ENCODE measurements at regions not wholly inside any gene's neighbourhood (a gene's known extent, or its start where the extent isn't known, plus 50 kb on each side); places are given as distances from the start of the nearest gene placed in this dataset.

DNA sequence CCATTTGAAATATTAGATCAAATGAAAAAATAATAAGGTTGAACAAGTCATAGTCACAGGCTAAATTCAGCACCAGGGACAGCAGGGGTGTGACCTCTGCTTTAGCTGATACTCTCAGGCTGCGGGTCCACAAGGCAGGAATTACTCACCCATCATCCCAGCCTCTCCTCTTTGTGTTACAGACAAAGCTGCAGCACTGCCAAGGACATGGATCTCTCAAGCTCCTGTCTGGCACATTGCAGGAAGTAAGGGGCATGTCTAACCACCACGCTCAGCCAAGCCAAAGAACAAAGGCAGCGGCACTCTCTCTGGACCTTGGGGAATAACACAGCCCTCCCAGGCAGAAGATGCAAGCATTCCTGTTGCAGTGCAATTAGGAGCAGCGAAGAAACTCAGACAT lies 783.8 kb downstream of the VRK1 start:
- DNase-seq (ENCODE audit: low spot score) = no peak

DNA sequence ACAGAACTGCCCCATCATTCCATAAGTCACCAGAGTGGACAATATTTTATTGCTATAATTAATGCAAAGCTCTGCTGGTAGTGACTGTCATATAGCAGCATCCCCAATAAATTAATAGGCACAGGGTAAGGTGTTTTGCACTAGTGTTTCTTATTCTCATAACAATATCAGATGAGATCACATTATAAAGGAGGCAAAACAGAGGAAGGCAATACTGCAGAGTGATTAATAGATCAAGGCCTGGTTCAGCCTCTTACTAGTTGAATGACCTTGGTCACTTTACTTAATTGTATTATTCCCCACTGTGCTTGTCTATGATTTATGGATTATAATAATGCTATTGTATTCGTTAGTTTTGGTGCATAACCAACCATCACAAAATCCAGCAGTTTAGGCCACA lies 784.8 kb downstream of the VRK1 start:
- no peak for DNase-seq (ENCODE audit: low spot score)

DNA sequence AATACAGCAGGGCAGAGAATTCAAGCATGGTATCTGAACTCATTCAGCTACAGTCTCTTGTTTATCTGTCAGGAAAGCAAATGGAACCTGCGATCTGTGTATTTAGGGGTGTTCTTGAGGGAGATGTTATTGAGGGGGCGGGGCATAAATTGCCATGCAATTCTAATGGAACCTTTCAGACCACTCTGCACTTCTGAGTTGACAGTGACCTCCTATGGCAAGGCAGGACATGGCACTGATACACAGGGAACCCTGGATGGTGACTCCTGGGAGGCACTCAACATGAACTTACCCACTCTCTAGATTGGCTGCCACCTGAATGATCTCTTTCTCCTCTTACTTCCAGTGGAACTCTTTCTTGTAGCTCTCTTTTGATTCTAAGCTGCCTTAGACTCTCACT lies 787.3 kb downstream of the VRK1 start:
- no peak for DNase-seq (ENCODE audit: low spot score)

DNA sequence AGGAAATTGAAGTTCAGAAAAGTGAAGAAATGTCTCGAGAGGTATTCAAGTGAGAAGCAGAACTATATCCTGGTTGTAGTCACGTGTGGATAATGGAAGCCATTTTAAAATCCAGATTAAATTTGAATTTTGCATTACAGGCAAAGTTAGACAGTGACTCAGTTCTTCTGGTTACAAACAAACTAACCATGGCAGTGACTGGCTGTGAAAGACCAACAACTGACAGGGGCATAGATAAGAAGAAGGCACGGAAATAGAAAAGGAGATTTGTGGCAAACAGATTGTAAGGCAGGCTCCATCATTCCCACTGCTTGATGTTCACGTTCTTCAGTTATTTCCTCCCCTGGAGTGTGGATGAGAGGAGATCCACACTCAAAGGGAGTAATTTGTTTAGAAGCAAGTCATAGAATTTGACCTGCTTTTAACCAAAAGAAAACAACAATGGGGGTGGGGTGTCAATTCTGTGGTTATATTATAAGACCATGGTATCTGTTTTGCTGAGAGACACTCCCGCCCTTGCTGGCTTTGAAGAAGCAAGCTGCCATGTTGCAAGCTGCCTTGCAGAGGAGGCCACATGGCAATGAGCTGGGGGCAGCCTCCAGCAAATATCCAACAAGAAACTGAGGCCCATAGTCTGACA lies 795.3 kb downstream of the VRK1 start:
- DNase-seq (ENCODE audit: low spot score) = no peak

DNA sequence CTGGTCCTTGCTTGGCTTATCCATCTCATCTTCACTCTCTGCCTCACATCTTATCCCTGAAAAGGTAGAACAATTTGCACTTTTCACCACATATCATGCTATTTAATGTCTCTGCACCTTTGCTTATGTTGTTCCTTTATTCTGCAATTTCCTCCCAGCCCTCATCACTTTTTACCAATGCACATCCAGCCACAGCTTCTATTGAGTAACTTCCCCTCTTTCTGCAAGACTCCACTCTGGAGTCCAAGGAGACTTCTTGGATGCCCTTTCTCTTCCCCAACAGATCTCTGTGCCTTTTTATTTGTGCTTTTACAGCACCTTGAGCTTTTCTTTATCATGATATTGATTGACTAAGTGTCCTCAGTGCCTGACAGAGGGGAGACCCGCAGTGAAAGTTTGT lies 797.1 kb downstream of the VRK1 start:
- DNase-seq (ENCODE audit: low spot score) = no peak

DNA sequence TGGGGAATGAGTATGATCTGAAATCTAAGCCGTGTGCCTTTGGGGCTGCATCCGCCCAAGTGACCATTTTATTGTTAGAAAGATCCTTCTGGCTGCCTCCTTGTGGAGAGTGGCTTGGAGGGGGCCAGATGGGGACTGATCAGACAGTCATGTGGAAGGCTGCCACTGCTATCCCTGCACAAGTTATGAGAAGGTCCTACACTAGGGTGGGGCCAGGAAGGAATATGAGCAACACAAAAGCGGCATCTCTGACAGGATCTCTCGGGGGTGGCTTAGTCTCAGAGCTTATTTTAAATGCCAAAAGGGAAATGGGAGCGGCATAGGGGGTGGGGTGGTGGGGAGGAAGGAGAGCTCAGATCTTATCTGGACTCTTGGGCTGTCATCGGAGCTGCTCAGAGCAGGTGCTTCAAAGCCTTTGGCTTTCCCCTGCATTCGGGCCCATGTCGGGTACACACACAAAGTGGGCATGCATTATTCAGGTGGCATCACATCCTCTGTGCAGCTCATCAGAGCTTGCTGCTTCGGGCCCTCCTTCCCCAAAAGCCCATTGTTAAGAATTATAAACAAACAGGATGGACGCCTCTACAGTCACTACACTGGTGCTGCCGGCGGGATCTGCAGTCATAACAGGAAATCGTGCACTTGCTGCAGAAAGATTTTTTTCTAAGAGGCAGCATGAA lies 805.4 kb downstream of the VRK1 start:
- DNase-seq (ENCODE audit: low spot score) = no peak

DNA sequence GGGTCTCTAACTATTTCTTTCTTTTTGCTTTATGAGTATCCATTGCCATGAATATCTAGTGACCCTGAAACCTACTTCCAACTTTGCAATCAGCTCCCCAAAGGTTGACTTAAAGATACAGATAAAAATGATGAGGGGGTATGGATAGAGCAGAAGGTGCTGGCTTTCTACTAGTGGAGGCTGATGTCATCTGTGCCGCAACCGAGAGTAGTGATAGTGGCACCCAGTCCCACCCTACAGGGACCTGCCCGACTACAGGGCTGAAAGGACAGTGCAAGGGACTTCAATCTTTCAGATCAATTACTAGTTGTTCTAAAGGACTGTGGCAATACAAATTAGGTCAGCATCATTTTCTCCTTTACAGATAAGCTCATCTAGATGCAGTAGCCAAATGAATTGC lies 806.0 kb downstream of the VRK1 start:
- DNase-seq (ENCODE audit: low spot score) = no peak

DNA sequence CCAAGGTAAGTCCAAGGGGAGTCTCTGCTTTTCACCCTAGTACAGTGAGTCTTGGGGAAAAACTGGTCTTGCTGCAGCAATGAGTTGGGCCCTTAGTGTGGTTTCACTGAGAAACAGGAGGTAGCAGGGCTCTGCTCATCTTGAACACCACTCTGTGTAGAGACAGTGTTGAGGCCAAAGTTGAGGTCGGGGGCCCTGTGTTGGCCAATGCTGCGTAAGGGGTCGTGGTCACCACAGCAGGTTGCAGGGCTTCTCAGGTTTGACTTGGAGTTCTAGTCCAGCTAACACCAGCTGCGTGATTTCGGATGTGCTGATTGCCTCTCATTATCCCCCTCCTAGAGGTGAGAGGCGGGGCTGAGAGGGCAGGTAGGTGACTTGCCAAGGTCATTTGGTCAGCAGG lies 807.5 kb downstream of the VRK1 start:
- no peak for DNase-seq (ENCODE audit: low spot score)

DNA sequence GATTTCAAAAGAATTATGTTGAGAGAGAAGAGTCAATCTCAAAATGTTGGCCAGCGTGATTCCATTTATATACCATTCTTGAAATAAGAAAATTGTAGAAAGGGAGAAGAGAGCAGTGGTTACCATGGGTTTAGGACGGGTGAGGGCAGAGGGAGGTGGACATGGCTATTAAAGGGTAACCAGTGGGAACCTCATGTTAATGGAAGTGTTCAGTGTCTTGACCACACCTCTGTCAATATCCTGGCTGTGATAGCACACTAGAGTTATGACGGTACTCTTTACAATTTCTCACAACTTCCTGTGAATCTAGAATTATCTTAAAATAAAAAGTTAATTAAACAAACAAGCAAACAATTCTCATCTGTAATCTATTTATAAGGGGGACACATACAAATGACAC lies 821.2 kb downstream of the VRK1 start:
- no peak for DNase-seq (ENCODE audit: low spot score)

DNA sequence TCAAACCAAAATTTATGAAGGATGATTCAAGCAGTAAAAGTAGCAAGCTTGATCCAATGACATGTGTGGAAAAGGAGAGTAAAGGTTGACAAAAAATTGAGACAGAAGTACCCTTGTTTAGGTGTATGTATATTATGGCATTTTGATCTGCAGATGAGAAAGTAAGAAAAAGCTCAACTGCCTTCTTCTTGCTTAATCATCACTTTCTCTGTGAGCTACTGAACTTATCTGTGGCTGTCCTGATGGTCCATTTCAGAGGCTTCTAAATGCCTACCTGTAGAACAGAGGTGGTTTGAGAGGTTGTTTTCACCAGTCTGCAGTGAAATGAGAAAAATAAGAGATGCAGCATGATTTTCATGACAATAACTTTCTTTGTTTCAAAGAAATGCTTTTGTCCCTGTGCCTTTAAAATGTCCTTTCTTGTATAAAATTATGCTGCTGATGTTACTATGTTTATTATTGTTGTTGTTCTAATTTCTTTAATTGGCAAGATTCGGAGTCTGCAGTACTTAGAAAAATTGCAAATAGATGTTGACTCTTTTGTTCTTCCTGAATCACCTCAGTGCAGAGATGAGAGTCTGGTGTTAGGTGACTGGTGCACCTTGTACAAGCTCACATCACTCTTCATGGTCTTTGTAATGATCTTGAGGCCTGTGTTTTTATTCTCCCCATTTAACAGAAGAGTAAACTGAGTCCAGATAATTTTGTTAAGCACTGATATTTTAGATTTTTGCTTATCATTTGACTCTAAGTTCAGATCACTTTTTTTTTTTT lies 821.9 kb downstream of the VRK1 start:
- DNase-seq (ENCODE audit: low spot score) = no peak

DNA sequence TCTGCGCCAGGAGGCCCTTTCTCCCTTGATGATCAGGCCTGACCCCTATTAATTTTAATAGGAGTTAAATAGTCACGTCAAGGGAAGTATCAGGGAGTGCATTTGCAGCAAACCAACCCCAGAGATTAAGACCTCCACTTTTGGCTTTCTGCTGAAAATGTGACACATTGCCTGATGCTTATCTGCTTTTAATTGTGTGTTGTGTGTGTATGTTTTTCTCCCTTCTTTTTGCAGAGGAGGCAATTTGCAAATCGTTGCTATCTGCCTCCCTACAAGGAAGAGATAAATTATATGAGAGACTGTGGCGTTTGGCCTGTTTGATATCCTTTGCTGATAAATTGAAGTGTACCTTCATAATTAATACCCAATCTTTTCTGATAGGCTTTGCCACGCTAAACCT lies 822.9 kb downstream of the VRK1 start:
- no peak for DNase-seq (ENCODE audit: low spot score)

DNA sequence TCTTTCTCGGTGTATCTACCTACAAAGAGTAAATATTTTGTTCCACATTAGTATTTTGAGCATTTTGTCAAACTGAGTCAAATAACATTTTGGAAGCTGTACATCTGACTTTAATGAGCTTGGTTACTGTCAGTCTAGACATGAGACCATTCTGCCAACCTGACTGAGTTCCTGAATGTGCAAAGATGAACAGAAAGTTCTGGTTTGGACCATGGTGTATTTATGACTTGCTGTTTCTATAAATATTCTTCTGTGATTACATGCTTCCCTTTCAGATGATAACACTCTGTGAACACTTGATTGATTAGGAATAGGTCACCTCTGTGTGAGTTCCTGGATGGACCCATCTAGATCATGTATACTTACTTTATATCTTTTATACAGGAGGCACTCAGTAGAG lies 827.8 kb downstream of the VRK1 start:
- DNase-seq (ENCODE audit: low spot score) = no peak

DNA sequence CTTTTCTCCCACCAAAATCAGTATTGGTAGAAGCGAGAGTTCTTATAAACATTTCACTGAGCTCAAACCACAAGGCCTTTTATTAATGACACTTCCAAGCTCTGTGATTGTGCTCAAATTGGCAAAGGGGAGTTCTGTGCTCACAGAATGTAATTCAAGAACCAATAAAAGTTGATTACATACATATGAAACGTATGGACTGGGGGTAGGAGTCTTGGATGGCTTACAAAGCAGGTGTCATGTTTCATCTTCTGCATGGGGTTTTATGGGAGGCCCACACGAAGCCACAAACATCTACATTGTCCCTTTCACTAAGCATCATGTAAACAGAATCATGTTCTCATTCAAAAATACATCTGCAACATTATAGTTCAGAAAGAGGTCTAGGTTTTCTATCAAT lies 828.3 kb downstream of the VRK1 start:
- no peak for DNase-seq (ENCODE audit: low spot score)

DNA sequence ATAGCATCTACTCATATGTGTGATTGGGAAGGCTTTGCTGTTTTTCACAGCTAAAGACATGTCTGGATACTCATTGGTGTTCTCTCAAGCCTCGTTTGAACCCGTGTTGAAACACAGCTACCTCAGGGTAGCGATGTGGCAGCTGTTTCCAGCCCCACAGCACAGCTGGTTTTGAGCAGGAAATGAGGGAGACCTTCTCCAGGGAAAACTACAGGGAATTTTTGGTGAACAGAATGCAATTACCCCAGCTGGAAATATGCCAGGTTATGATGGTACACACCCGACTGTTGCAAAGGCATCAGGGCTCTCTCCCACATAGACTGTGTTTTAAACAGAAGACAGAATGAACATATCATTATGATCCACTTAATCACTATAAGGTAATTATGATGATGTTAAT lies 828.9 kb downstream of the VRK1 start:
- no peak for DNase-seq (ENCODE audit: low spot score)

DNA sequence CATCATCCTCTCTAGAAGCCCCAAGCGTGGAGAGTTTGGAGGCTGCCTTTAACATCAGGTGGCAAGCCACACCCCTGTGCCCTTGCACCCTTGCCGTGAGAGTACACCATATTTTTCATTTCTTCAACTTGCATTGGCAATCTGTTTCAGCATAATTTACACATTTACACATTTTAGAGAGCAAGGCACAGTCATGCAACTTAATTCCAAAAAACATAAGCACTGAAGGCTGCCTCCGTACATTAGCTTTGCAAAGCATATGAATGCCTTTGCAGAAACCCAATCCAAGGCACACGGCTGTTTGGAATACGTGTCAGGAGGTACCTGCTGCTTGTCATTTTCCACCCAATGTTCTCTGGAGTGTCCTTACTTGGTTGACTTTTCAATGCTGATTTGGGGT lies 833.1 kb downstream of the VRK1 start:
- no peak for DNase-seq (ENCODE audit: low spot score)

DNA sequence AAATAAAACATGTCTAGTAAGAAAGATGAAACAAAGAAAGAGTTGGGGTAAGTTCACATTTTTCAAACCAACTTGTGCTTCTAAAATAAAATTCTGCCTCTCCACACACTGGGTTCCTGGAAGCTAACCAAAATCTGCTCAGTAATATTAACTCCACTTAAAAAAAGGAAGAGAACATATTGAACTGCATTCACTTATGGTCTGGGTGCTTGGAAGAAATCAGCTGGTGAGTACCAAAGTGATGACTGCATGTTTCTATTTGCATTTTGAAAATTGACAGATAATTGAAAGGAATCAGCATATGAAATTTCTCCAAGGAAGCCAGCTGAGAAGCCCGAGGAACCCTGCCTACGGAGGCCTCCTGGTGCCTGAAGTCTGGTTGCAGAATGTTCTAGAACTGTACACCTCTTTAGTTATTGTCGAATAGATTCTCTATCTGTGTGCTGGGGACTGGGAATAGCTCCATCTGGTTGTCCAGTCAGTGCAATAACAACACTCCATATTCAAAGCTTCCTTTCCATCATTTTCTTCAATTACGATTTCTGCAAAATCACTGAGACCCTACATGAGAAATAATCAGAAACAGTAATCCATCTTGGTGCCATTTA lies 836.1 kb downstream of the VRK1 start:
- DNase-seq (ENCODE audit: low spot score) = no peak

DNA sequence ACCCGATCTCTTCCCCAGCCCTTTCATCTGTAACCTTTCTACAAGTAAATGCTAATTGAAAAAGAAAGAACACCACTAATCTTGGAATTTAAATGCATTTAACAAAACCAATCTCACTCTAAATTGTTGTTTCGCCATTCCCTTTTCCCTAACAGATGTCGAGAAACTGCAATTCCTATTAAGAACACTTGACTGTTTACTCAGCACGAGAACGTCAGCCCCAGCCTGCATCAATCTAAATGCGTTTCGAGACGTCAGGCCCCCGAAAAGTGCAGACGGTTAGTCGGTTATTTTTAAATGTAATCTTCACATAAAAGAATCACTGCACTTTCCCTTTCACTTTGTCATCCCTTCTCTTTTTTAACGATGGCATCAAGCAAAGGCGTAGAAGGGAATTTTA lies 837.6 kb downstream of the VRK1 start:
- DNase-seq (ENCODE audit: low spot score) = no peak

DNA sequence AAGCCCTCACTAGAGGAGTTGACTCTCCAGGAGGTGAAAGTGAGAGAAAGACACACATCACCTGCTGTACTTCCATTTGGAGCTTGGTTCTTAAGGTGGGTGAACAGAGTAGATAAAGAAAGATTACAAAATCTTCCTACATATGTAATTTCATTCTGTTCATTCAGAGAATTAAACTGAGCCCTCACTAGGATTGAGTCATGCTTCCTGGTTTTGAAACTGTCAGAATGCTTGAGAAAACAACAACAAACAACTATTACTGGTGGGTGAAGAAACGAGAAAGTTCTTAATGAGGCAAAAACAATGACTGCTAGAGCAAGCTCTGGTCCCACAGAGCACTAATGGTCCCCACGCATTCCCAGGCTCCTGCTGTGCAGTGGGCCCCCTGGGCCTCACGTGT lies 841.7 kb downstream of the VRK1 start:
- DNase-seq (ENCODE audit: low spot score) = no peak

DNA sequence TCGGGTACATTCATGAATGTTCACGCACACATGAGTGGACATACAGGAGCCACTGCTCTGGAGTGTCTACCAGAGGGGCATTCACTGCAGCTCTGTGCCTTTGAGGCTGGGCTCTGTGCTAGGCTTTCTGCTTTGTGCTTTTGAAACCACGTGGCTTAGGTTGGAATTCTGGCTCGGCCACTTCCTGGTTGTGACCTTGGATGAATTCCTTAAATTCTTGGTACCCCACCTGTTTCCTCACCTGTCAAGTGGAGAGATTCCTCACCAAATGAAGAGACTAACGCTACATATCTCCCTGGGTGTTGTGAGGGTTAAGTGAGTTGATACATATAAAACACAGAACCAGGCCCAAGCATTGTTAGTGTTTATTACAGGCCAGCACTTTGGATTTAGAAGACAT lies 842.8 kb downstream of the VRK1 start:
- DNase-seq (ENCODE audit: low spot score) = no peak

DNA sequence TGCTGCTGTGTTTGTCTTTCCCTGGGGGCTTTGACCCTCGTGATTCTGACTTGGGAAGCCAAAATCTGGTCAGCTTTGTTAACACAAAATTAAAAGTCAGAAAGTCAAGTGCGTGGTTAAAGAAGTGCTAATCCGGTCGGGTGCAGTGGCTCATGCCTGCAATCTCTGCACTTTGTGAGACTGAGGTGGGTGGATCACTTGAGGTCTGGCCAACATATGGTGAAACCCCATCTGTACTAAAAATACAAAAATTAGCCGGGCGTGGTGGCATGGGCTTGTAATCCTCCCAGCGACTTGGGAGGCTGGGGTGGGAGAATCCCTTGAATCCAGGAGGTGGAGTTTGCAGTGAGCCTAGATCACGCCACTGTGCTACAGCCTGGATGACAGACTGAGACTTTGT lies 844.6 kb downstream of the VRK1 start:
- DNase-seq (ENCODE audit: low spot score) = no peak

DNA sequence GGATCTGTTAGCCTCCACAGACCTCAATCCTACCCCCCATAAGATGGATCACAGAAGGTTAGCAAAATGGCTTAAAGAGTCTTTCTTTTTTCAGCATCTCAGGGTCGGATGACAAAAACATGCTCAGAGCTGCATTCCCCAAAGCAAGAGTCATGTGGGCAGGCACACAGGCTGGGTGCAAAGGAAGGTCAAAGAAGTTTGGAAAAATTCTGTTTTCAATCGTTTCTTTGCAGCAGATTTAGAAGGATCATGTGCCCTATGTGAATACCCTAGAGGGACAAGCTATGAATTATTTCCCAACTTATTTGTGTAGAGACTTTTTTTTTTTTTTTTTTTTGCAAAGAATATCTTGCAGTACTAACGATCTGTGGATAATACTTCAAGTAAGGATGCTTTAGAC lies 845.4 kb downstream of the VRK1 start:
- no peak for DNase-seq (ENCODE audit: low spot score)

DNA sequence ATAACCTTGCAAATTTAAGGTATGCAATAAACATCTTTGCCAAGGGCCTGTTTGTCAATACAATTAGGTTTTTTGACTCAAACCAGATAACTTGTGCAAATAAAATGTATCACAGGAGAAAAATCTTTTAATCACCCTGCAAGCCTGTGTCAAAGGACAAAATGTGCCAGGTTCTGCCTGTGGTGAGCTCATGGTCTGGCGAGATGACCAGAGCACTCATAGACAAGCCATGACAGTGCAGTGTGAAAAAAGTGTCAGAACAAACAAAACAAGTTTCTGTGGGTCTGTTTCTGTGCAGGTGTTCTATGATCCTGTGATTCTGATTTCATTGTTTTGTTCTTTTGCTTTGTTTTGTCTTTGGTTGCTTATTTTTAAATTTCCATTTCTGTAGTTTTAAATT lies 847.2 kb downstream of the VRK1 start:
- no peak for DNase-seq (ENCODE audit: low spot score)

DNA sequence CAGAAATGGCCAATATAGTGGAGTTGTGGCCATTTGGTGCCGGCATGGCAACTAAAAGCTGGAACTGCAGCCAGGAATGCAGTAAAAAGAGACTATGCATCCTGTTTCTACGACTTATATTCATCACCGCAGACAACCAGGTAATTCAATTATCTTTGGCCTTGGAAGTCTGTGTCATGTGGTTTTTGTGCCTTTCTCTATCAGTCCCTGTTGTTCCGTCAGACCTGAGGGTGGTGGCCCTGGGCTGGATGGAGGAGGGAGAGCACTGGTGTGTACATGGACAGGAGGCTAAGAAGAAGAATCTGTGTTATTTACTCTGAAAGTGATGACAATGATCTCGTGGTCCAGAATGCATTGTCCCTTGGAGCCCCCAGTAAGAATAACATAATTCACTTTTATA lies 852.6 kb downstream of the VRK1 start:
- no peak for DNase-seq (ENCODE audit: low spot score)

Measured in AG08396 (cell line).